Stimulated activated CD4-positive, alpha-beta T cell treated with anti-CD3 and anti-CD28 coated beads, Interleukin-2, amount 100 ng/mL, for 48 hours (primary cell): ENCODE measurements at regions not wholly inside any gene's neighbourhood (a gene's known extent, or its start where the extent isn't known, plus 50 kb on each side); places are given as distances from the start of the nearest gene placed in this dataset.
"Not testable (repeated sequence)": the region's sequence is repeated elsewhere in the genome, so short reads cannot be mapped to it uniquely, and the experiment has no call there.

Source experiments
- DNase-seq, 2 donors: peaks; one replicate each; pipeline ENCODE4 v3.0.0-alpha.2; 2020

DNA sequence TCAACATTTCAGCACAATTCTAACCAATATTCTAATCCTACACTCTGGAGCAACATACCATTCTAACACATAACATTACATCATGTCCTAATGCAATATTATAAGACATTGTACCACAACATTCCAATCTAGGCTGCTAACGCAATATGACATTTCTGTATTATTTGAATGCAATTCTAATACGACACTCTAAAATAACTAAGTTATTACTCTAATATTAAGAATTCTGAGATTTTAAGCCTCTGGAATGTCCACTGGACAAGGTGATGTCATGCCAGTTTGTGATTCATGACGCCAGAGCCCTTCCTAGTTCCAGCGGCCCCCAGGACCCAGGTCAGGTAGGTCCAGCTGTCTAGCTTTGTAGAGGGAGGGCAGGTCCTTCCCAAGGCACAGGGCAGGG is 69.7 kb upstream of the SIRPA start:
- no peak for DNase-seq

DNA sequence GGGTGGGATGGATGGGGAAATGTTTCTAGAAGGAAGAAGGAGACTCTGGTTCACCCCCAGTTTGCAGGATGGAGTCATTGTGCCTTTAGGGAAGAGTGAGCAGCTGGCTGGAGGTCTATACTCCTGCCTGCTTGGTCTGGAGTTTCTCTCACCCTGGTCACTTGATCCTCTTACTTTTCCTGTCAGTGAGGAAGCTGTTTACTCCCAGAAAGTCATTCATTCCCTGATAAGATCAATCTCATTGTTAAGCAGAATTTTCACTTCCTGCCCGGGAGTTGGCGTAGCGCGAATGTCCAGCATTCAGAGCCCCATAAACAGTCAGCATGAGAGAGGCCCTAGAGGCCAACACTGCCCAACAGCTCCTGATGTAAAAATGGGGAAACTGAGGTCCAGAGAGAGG is 70.4 kb upstream of the SIRPA start:
- DNase-seq = no peak

GRCh38 chr20:1824181-1824580 is 71.0 kb upstream of the SIRPA start:
- DNase-seq = no peak

DNA sequence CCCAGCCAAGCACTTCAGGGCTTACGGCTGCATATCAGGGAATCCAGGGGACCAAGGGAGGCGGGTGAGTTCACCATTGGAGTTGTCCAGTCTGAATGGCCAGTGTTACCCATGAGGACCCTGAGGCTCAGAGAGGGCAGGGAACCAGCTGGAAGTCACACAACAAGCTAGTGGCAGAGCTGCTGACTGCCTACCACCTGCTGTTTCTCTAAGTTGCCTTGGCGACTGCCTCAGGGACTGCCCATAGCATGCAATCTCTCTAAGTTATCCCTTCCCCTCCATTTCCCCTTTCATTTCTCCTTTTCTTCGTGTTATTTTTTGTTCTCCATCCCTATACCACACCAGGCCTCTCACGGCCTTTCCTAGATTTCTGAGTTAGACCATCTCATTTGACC is 71.8 kb upstream of the SIRPA start:
- no peak for DNase-seq

DNA sequence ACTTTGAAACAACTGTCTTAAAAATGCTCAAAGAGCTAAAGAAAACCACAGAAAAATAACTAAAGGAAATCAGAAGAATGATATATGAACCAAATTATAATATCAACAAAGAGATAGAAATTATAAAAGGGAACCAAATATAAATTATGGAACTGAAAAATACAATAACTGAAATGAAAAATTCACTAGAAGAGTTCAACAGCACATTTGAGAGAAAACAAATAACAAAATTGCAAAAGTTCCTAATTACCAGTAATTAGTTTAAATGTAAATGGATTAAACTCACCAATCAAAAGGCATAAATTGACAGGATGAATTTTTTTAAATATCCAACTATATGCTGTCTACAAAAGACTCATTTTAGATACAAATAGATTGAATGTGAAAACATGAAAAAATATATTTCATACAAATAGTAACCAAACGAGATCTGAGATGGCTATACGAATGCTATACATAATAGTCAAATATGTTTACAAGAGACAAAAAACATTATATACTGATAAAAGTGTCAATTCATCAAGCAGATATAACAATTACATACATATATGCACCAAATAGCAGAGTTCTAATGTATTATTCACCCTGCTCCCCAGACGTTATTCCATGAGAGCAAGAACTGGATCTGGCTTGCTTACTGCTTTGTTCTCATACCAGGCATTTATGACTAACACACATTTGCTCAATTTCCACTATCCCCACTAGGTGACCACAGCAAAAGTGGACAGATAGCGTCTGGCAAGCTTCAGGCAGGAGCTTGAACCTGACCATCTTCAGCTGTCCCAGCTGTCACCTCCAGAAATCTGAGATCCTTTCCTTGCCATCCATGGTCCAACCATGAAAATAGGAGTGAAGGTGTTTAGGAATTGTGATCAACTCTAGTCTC is 72.4 kb upstream of the SIRPA start:
- no peak for DNase-seq

DNA sequence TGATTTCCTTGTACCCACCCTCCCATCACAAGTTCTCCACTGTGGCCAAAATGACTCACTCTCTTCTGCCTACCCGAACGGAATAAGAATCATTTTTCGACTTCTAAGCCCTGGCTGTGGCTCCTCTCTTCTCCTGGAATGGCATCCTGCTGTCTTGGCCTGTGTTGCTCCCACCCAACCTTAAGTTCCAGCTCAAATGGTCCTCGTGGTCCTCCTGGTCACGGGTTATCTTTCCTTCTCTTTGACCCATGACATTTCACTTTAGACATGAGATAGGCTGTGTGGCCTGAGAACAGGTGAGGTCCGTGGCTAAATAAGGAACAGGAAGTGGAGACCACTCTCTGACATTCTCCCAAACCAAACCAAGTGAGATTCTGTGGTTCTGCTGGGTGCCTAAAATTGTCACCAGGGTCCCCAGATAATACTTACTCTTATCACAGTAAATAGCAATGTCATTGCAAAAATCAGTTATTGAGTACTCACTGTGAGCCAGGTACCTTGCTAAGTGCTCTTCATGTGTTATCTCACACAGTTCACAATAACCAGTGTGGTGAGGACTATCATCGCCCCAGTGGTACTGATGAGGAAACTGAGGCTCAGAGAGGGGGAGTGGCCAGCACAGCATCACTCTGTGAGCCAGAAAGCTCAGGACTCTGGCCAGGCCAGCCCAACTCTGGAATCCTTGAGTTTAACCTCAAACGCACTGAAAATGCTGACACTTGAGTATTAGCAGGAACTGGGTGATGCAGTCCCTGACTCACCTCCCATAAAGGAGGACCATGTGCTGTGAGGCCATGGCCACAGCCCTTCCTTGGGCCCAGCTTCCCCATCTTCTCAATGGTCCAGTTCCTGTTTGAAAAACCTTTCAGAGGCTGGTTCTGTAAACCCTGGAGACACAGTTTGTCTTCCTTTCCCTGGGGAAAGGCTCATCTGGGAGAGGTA is 74.8 kb upstream of the SIRPA start:
- no peak for DNase-seq

DNA sequence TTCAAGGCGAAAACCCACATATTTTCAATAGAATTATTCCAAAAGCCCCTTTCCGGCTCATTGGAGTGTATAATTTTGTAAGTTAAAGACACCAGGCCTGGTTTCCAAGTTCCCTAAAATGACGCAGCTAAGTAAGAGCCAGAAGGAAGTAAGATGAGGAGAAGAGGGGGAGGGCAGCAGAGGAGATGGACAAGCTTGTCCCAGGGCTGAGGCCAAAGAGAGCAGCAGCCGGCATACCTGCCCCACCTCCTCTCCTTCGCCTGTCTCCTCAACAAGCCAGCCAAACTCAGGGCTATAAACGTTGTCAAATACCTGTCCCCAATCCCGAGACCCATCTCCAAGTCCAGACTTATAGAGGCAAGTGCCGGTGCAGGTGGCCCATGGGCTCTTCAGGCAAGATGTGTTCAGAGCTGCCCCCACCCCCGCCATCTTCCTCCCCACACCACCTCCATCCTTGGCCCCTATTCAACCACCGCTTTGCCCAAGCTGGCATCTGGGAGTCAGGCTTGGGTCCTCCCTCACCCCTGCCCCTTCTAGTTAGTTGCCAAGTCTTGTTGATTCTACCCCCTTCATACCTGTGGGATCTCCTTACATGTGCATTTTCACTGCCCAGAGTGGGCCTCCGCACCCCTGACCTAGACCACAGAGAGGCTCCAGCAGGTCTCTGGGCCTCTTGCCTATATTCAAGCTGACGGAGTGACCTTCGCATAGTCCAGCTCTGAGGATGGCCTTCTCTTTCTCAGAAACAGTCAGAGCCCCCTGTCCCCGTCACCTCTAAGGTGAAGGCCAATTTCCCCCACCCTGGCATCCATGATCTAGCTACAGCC is 75.7 kb upstream of the SIRPA start:
- no peak for DNase-seq

GRCh38 chr20:1818895-1819294 is 76.3 kb upstream of the SIRPA start:
- no peak for DNase-seq

- DNase-seq = no peak
Measured at GRCh38 chr20:1818247-1818840, 76.9 kb upstream of the SIRPA start.

DNA sequence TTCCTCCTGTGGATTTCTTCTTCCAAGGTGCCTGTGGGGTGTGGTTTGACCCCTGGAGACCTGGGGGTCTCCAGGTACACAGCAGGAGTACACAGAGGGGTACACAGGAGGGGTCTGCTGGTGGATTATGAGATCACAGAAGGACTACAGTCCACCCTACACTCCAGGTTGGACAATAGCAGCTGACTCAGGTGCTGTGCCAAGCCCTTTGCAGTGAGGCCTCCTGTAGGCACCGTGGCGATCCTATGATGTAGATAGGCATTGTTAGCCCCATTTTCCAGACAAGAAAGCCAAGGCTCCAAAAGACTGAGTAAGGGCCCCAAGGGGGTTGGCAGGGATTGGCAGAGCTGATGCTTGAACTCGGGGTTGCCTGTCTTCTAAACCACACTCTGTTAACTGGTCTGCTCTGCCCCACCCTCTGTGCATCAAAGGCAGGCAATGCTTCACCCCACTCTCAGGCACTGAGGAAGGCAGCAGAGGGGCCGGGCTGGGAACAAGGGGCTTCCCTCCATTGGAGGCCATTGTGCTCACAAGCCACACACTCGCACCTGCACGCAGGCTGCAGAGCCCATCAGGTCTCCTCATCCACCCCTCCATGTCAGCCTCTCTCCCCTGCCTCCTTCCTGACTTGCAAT is 77.5 kb upstream of the SIRPA start:
- DNase-seq = no peak

- no peak for DNase-seq
Measured at GRCh38 chr20:1816384-1817381, 78.5 kb upstream of the SIRPA start.

DNA sequence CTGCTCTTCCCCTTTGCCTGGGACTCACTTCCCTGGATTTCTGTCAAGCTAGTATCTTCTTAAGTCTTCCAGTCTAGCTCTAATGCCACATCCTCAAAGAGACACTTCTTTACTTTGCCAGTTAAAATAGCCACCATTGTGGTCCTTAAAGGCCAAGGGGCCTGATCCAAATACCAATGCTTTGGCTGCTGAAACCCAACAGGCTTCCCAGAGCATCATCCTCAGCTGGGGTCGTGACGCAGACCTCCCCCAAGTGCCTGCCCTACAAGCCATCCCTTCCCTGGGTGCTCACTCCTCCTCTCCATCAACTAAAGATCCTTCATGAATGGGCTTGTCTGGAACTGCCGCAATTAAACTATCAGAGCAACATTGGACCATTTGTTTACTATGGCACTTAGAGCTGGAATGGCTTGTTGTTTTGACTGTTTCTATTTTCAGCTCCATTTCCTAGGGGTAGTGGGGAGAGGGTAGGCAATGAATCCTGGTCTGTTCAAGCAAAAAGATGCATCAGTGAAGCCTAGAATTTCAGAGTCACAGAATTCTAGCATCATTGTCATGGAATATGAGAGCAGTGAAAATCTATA is 79.6 kb upstream of the SIRPA start:
- DNase-seq = no peak

DNA sequence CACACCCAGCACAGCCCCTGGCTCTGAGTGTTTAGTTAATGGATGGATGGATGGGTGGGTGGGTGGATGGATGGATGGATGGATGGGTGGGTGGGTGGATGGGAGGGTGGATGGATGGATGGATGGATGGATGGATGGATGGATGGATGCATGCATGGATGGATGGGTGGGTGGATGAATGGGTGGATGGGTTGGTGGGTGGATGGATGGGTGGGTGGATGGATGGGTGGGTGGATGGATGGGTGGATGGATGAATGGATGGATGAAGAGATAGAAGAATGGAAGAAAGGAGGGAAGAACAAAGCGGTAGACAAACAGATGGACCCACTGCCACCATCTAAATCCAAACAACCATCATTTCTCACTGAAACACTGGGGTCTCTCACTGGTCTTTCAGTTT is 80.3 kb upstream of the SIRPA start:
- DNase-seq = not testable (repeated sequence)

GRCh38 chr20:1813674-1814635 is 81.3 kb upstream of the SIRPA start:
- DNase-seq = no peak

DNA sequence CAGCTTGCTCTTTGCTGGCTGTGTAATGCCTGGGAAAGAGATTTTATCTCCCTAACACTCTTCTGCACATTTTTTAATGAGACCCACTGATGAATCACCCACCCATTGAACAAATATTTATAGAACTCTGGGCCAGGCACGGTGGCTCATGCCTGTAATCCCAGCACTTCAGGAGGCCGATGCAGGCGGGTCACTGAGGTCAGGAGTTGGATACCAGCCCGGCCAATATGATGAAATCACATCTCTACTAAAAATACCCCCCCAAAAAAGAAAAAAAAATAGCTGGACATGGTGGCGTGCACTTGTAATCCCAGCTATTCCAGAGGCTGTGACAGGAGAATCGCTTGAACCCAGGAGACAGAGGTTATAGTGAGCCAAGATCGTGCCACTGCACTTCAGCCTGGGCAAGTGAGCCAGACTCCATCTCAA is 82.1 kb upstream of the SIRPA start:
- no peak for DNase-seq

DNA sequence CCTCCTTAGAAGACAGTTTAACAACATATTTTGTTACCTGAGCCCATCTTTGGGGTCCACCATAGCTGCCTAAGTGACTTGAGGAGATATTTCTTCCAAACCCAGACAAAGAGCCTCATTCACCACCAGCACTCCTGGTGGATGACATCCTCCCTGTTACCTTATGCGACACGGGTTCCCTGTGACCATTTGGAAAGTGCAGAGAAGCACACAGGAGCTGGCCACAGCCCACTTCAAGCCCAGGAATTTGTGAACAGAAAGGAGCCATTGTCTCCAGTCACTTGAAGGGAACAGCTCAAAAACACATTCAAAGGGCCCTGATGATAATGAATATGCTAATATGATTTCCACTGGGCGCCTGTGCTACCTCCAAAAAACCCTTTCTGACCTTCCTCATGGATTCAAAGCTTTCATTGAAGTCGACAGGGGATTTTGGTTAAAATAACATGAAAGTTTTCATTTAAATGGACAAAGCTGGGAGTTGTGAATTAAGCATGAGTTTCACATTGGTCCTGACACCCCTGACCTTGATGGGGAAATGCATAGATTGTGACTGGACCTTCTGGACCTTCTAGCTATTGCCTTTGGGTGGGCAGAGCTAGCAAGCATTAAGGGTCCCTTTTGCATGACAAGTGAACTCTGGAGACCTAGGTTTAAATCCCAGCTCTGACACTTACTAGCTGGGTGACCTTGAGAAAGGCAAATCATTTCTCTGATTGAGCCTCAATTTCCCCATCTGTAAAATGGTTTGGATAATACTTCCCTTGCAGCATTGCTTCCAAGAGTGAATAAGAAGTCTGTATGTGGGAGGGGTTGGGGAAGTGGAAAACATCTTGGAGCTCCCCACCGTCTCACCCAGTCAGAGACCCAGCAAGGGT is 83.3 kb upstream of the SIRPA start:
- no peak for DNase-seq

DNA sequence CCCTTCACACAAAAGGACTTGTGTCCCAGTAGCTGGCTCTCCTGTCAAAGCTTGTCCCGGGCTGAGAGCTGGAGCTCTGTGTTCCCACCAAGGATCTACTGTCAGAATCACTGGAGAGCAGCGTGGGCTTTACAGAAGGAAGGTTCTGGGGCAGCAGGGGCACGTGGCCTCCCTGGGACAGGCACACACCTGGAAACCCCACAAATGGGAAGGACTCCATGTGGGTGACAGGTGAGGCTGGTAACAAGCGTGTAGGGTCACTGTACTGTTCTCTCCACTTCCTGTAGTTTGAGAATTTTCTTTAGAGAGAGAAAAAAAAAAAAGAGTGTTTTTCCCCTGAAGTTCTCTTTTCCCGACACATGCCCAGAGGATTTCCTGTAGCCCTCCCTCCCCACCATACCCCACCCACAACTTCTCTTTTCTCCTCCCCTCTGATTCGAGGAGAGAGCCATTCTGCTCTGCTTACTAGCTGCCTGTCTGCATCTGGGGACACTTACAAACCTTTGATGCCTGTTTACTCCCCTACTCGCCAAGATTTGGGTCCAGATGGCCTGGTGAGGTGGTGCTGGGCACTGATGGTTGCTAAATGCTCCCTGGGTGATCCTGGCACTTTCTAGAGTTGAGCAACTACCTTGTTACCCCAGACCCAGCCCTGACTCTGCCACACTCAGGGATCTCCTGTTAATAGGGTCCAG is 84.1 kb upstream of the SIRPA start:
- no peak for DNase-seq

DNA sequence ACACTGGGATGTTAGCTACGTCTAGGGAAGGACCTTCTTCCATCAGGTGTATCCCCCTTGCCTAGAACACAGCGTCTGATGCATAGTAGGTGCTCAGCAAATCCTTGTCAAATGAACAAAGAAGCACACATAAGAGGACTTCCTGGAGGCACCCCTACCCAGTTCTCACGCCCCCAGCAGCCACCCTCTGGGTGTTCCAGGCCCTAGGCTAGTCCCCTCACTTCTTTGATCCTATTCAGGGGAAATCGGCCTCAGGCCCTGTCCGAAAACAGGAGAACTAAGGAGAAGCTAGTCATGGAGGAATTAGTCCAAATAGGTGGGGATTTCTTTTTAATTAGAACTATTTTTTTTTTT is 84.7 kb upstream of the SIRPA start:
- DNase-seq = no peak
